ENCODE measurements at regions not wholly inside any gene's neighbourhood (a gene's known extent, or its start where the extent isn't known, plus 50 kb on each side); places are given as distances from the start of the nearest gene placed in this dataset.
"Not testable (repeated sequence)": the region's sequence is repeated elsewhere in the genome, so short reads cannot be mapped to it uniquely, and the experiment has no call there.

GRCh38 chr3:145709779-145710178 lies 451.2 kb downstream of the PLOD2 start:
- not testable (repeated sequence) for DNase-seq (ENCODE audit: low spot score)

DNA sequence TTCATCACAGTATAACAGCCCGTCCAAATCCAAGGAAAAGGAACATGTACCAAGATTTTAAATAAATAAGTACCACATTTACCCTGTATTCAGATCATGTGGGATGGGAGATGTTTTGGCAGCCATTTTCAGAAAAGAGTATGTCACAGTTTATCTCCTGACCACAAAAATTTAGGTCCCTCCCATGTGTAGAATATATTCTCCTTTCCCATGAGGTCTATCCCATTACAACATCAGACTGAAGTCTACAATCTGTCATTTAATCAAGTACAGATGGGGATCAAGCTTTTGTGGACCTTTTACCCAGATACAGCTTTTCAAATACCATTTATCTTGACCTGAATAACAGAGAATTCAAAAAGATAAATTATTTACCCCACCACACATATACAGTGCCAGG lies 444.5 kb downstream of the PLOD2 start:
- peak; percentile 2 for DNase-seq (ENCODE audit: low spot score)

DNA sequence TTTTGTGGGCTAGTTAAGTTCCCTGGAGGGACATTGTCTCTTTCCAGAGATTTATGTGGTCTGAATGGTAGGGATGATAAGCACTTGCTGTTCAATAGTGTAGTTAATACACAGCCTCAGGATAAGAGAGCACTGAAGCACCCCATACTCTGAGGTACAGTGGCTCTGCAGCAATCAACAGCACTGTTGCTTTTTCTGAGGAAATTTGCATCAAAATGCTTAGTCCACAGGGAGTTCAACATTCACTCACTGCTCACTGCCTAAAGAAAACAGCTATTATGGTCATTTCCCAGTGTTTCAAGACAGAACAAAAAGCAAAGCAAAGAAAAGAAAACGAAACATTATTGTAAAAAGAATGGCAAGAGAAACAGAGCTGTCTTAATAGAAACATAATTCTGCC lies 441.9 kb downstream of the PLOD2 start:
- no peak for DNase-seq (ENCODE audit: low spot score)

DNA sequence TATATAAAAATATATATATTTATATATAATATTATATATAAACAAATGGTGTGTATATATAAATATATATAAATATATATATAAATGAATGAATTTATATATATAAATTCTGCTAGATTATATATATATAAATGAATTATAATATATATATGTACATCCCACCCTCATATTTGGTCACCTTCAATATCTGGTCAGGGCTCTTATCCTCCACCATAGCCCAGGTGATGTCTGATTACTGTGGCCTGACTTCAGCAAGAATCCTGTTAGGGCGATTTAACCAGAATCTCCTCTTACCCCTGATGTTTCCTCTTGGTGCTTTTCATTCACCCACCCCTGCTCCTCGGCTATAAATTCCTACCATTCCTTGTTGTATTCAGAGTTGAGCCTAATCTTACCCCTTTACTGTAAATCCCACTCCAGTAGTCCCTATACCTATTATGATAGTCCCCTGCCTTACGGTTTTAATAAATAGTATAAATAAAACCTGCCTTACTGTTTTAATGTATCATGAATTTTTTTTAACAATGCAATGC lies 439.6 kb downstream of the PLOD2 start:
- no peak for DNase-seq (ENCODE audit: low spot score)

DNA sequence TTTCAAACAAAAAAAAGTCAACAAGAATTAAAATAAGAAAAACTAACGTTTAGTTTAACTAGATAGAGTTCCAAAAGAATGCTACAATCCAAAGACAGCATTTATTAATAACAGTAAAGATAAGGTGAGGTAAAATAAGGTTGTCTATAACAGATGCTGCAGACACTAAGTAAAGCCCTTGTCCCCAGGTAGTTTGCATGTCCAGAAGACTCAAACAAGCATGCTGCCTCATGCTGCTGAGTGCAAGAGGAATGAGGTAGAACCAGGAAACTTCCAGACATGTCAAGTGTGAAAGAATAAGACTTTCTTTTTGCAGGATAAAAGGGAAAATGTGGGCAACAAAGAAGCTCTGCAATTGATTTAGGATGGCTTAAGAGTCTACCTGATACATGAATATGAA lies 439.2 kb downstream of the PLOD2 start:
- no peak for DNase-seq (ENCODE audit: low spot score)

GRCh38 chr3:145727476-145727875 lies 433.5 kb downstream of the PLOD2 start:
- DNase-seq (ENCODE audit: low spot score), result no peak

- no peak for DNase-seq (ENCODE audit: low spot score)
Observed at GRCh38 chr3:145735631-145736030, 425.4 kb downstream of the PLOD2 start.

DNA sequence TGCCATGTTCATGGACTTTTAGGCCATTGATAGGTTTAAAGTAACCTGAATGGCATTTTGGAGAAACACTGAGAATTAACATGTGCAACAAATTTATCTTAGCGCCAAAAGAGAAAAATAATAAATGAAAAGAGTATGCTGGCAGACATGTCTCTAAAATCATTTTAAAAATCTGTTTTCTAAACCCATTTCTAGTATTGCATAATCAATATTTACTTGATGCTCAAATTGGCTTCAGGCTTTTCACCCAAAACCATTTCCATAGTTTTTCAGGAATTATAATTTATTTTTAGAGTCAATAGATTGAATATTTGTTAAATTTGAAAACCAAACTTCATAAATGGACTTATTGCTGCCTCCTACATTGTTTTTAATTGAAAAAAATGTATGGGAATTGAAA lies 423.0 kb downstream of the PLOD2 start:
- DNase-seq (ENCODE audit: low spot score), result no peak

DNA sequence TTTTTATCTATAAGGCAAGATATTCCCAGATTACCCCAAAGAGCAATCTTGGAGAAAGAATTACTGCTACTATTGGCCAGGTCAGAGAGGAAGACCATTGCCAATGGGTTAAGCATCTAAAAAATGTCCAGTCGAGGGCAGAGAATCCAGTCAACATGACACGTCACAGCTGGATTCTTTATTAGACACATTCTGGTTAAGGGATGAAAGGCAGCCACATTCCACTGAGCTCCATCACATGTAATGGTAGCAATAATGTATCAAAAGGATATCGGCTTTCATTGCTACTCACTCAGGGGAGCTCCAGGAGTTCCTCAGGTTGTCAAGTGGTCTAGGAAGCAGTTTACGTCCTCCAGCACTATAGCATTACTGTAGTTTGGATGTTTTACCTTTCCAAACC lies 421.1 kb downstream of the PLOD2 start:
- DNase-seq (ENCODE audit: low spot score), result peak; percentile 1

- DNase-seq (ENCODE audit: low spot score), result no peak
Observed at GRCh38 chr3:145750657-145751056, 410.3 kb downstream of the PLOD2 start.

DNA sequence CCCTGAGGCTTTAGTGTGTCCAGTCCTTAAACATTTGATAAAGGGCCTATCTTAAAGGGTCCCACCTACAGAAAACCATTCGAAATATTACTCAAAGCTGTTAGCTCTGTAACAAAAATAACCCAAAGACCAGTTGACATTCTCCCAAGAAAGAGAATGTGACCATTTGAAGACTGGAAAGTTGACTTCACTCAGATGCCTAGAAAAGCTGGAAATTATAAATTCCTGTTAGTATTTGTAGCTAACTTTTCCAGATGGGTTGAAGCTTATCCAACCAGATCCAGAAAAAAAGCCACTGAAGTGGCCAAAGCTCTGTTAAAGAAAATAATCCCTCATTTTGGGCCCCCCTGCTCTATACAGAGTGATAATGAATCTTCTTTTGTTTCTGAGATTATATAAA lies 408.4 kb downstream of the PLOD2 start:
- DNase-seq (ENCODE audit: low spot score), result no peak

- no peak for DNase-seq (ENCODE audit: low spot score)
Observed at GRCh38 chr3:145754605-145755289, 406.2 kb downstream of the PLOD2 start.

GRCh38 chr3:145760036-145760435 lies 400.9 kb downstream of the PLOD2 start:
- no peak for DNase-seq (ENCODE audit: low spot score)

DNA sequence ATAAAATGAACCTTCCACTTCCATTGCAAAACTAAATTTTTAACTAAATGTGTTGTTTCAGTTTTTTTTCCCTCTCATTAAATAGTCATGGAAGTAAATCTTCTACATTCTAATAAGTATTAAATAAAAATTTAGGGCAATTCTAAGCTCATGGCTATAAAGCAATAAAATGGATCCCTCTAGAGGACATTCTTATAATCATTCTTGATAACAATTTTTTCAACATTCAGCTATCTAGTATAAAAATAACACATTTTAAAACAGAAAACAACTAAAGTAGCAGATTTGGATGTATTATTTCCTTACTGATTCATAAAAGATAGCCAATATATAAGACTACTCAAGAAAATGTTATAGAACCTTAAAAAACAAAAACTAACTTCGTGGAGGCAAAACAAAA lies 393.1 kb downstream of the PLOD2 start:
- no peak for DNase-seq (ENCODE audit: low spot score)

- DNase-seq (ENCODE audit: low spot score), result peak; percentile 60
Observed at GRCh38 chr3:145776782-145777408, 384.1 kb downstream of the PLOD2 start.

- no peak for DNase-seq (ENCODE audit: low spot score)
Observed at GRCh38 chr3:145780301-145780700, 380.7 kb downstream of the PLOD2 start.

DNA sequence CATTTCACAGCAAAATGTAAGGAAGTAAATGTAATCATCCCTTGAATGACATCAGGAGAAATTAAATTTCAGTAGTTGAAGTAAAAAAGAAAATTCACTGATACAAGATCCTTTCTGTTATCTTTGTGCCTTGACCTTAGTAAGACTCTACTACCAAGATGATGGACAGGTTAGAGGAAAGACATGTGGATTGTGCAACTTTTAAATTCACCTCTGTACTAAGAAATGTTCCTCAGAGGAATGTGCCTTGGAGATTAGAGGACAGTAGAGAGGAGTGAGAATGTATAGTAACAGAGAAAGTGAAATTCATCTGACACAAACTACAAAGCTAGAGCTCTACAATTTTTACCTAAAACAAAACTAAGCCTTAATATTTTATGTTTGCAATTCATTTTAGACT lies 375.3 kb downstream of the PLOD2 start:
- DNase-seq (ENCODE audit: low spot score), result no peak

- no peak for DNase-seq (ENCODE audit: low spot score)
Observed at GRCh38 chr3:145798007-145798406, 363.0 kb downstream of the PLOD2 start.

DNA sequence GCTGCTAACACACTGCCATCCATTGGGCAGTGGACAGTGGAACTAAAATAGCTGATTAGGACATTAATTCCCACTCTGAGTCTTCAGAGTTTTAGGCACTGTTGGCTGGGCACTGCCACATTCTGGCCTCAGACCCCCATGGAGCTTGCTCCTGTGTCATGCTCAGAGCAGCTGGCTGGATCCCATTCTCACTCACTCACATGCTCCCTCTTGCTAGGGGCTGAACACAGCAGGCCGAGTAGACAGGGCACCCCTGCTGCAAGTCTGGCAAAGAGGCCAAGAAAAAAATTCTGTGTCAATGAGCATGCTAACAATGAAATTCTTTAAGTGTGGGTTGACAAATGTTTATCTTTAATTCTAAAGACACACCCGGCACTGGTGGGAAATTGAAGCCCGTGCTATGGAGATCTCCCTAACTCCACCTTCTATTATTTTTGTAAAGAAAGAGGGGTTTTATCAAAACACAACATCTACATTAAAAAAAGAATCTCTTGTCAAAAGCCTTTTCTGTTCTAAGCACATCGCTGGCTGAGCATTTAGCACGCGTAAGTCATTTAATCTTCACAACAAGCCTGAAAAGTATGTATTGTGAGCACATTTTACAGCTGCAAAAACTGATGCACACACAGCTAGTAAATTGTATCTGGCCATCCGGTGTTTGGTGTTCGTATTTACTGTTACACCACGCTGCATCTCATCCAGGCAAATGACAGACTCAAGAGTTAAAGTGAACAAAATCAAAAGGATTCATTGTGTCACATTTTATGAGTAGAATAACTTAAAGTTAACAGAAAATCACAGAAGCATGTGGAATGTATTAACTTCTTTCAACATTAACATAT lies 362.1 kb downstream of the PLOD2 start:
- DNase-seq (ENCODE audit: low spot score), result no peak

GRCh38 chr3:145801696-145802095 lies 359.3 kb downstream of the PLOD2 start:
- no peak for DNase-seq (ENCODE audit: low spot score)

- DNase-seq (ENCODE audit: low spot score), result peak; percentile 8
Observed at GRCh38 chr3:145807990-145808389, 353.0 kb downstream of the PLOD2 start.

- DNase-seq (ENCODE audit: low spot score), result no peak
Observed at GRCh38 chr3:145812391-145812790, 348.6 kb downstream of the PLOD2 start.

Measured in AG08395 (cell line).